Mucosa of descending colon (tissue), 3 donors: ENCODE measurements at regions not wholly inside any gene's neighbourhood (a gene's known extent, or its start where the extent isn't known, plus 50 kb on each side); places are given as distances from the start of the nearest gene placed in this dataset.

Experiments used
- ATAC-seq: fragments of 200-7000 bp; cut with Tn5 transposase; one replicate; pipeline ENCODE4 v1.9.1; 2020; ENCODE audit warnings: mild to moderate bottlenecking, moderate library complexity
- DNase-seq, 3 donors: peaks; one replicate each; pipeline ENCODE4 v3.0.0-alpha.2; 2020
- H3K36me3 ChIP-seq: fragments of 200-600 bp; one replicate; pipeline ENCODE4 v1.8.0; 2021; ENCODE audit warnings: low read depth, mild to moderate bottlenecking
- H3K4me1 ChIP-seq: fragments of 200-600 bp; one replicate; pipeline ENCODE4 v1.8.0; 2021; ENCODE audit warnings: low read depth, mild to moderate bottlenecking
- H3K4me3 ChIP-seq: fragments of 200-600 bp; one replicate; pipeline ENCODE4 v1.8.0; 2021; ENCODE audit warnings: mild to moderate bottlenecking
- H3K9me3 ChIP-seq: fragments of 200-600 bp; one replicate; pipeline ENCODE4 v1.8.0; 2021; ENCODE audit warnings: mild to moderate bottlenecking
- CTCF ChIP-seq: fragments of 200-600 bp; IDR thresholded peaks from one replicate; pipeline ENCODE4 v1.8.0; 2022; ENCODE audit warnings: antibody characterized with exemption, mild to moderate bottlenecking
- intact Hi-C, 2 donors: fragments of 100-400 bp; cut with DNase I in 1 of 2; cut with micrococcal nuclease in 1 of 2; formaldehyde crosslinking; loops; one replicate each; pipeline versions ENCODE4 v1.11.0 to v1.11.1; 2022; cut with DNase I, micrococcal nuclease
- donor health status: DM: no; HTN: no; CAD: no; lungs with moderate emphysema.
- donor health status: DM: no; HTN: no; CAD: no.
- donor health status: DM: no; HTN: yes; CAD: no.

- H3K4me1 ChIP-seq = no peaks in the 10 kb centered on the region
- intact Hi-C loops = no loop called here
- DNase-seq = no peak
- no peak for TF ChIP-seq CTCF
- no peaks in the 10 kb centered on the region for H3K36me3 ChIP-seq
- H3K4me3 ChIP-seq = no peak overlapping the region
- no peak for ATAC-seq
- no peaks in the 10 kb centered on the region for H3K9me3 ChIP-seq
These were observed 106.8 kb downstream of the CNTN3 start for GRCh38 chr3:74507691-74508090.

- no peaks in the 10 kb centered on the region for H3K4me1 ChIP-seq
- DNase-seq (no peak), ATAC-seq (no peak)
- no peak for TF ChIP-seq CTCF
- no peak overlapping the region for H3K4me3 ChIP-seq
- intact Hi-C loops = no loop called here
- no peaks in the 10 kb centered on the region for H3K9me3 ChIP-seq
- H3K36me3 ChIP-seq = no peaks in the 10 kb centered on the region
These were observed 108.2 kb downstream of the CNTN3 start for GRCh38 chr3:74506246-74506645.

GRCh38 chr3:74501007-74501406 lies 113.5 kb downstream of the CNTN3 start:
- intact Hi-C loops = no loop called here
- DNase-seq = peak in 2 of 3 donors; percentile 12 to 27
- TF ChIP-seq CTCF = no peak
- ATAC-seq = peak; percentile 61
- Histone ChIP-seq H3K4me1 (no peaks in the 10 kb centered on the region), H3K4me3 (no peak overlapping the region), H3K9me3 (no peaks in the 10 kb centered on the region), H3K36me3 (no peaks in the 10 kb centered on the region)

- no peaks in the 10 kb centered on the region for H3K4me1 ChIP-seq
- intact Hi-C loops = no loop called here
These were observed 114.2 kb downstream of the CNTN3 start for GRCh38 chr3:74500257-74500656.

GRCh38 chr3:74491874-74492273 lies 122.6 kb downstream of the CNTN3 start:
- ATAC-seq = no peak
- Histone ChIP-seq H3K4me1 (no peaks in the 10 kb centered on the region), H3K9me3 (no peaks in the 10 kb centered on the region), H3K4me3 (no peak overlapping the region), H3K36me3 (no peaks in the 10 kb centered on the region)
- DNase-seq = no peak
- TF ChIP-seq CTCF = no peak
- intact Hi-C loops = no loop called here

More at GRCh38 chr3:74500257-74500656, 114.2 kb downstream of the CNTN3 start:
- H3K36me3 ChIP-seq = no peaks in the 10 kb centered on the region
- H3K9me3 ChIP-seq = no peaks in the 10 kb centered on the region
- no peak overlapping the region for H3K4me3 ChIP-seq
- ATAC-seq = no peak
- no peak for TF ChIP-seq CTCF
- no peak for DNase-seq
